H9 (cell line): ENCODE measurements at regions not wholly inside any gene's neighbourhood (a gene's known extent, or its start where the extent isn't known, plus 50 kb on each side); places are given as distances from the start of the nearest gene placed in this dataset.

Experiments used
- DNase-seq: peaks from one replicate; pipeline ENCODE4 v3.0.0-alpha.2; 2017
- H2AFZ ChIP-seq: one replicate; pipeline ENCODE4 v1.6.1; 2013; ENCODE audit warnings: mild to moderate bottlenecking, low read length, control low read depth, moderate library complexity
- H2AK5ac ChIP-seq: 2 replicates; pipeline ENCODE4 v1.6.1; 2013; ENCODE audit warnings: low read length, control low read depth, mixed read lengths; ENCODE audit not compliant: insufficient read length
- H2BK120ac ChIP-seq: one replicate; pipeline ENCODE4 v1.6.1; 2013; ENCODE audit warnings: low read depth, mild to moderate bottlenecking, low read length, control low read depth, inconsistent platforms; ENCODE audit not compliant: poor library complexity, severe bottlenecking
- H2BK12ac ChIP-seq: 2 replicates; pipeline ENCODE4 v1.6.1; 2013; ENCODE audit warnings: low read length, control low read depth, mixed read lengths, low read depth; ENCODE audit not compliant: insufficient read length
- H2BK15ac ChIP-seq: 2 replicates; pipeline ENCODE4 v1.6.1; 2013; ENCODE audit warnings: low read depth, low read length, control low read depth
- H2BK20ac ChIP-seq: one replicate; pipeline ENCODE4 v1.6.1; 2013; ENCODE audit warnings: low read depth, mild to moderate bottlenecking, low read length, control low read depth, inconsistent platforms; ENCODE audit not compliant: poor library complexity, severe bottlenecking
- H2BK5ac ChIP-seq: 2 replicates; pipeline ENCODE4 v1.6.1; 2013; ENCODE audit warnings: low read length, control low read depth, mixed read lengths; ENCODE audit not compliant: insufficient read length
- H3K14ac ChIP-seq: 2 replicates; pipeline ENCODE4 v1.6.1; 2013; ENCODE audit warnings: low read length, control low read depth; ENCODE audit not compliant: insufficient read depth
- H3K18ac ChIP-seq: 2 replicates; pipeline ENCODE4 v1.6.1; 2013; ENCODE audit warnings: low read depth, mild to moderate bottlenecking, mixed read lengths, low read length, control low read depth; ENCODE audit not compliant: insufficient read length
- H3K23ac ChIP-seq: 2 replicates; pipeline ENCODE4 v1.6.1; 2013; ENCODE audit warnings: low read length, control low read depth, mixed read lengths, low read depth; ENCODE audit not compliant: insufficient read length
- H3K23me2 ChIP-seq: 2 replicates; pipeline ENCODE4 v1.6.1; 2013; ENCODE audit warnings: low read depth, mild to moderate bottlenecking, mixed read lengths, low read length, control low read depth; ENCODE audit not compliant: insufficient read length, poor library complexity, severe bottlenecking
- H3K27ac ChIP-seq: 2 replicates; pipeline ENCODE4 v1.5.1; 2013; ENCODE audit warnings: low read length, control low read depth, mixed read lengths, low read depth; ENCODE audit not compliant: insufficient read length
- H3K27me3 ChIP-seq: 2 replicates; pipeline ENCODE4 v1.6.1; 2013; ENCODE audit warnings: low read length, control low read depth, inconsistent platforms; ENCODE audit not compliant: insufficient read depth
- H3K4ac ChIP-seq: 2 replicates; pipeline ENCODE4 v1.6.1; 2013; ENCODE audit warnings: low read depth, mild to moderate bottlenecking, control low read depth, inconsistent platforms, low read length, moderate library complexity
- H3K4me1 ChIP-seq: 2 replicates; pipeline ENCODE4 v1.6.1; 2013; ENCODE audit warnings: low read length, control low read depth, inconsistent platforms; ENCODE audit not compliant: insufficient read depth
- H3K4me2 ChIP-seq: 2 replicates; pipeline ENCODE4 v1.6.1; 2013; ENCODE audit warnings: low read length, control low read depth, mixed read lengths; ENCODE audit not compliant: insufficient read length, insufficient read depth
- H3K56ac ChIP-seq: 2 replicates; pipeline ENCODE4 v1.6.1; 2013; ENCODE audit warnings: low read depth, mild to moderate bottlenecking, mixed read lengths, low read length, control low read depth; ENCODE audit not compliant: insufficient read length
- H3K79me1 ChIP-seq: 2 replicates; pipeline ENCODE4 v1.6.1; 2013; ENCODE audit warnings: low read depth, mild to moderate bottlenecking, moderate library complexity, low read length, control low read depth, inconsistent platforms; ENCODE audit not compliant: insufficient read depth, poor library complexity, severe bottlenecking
- H3K79me2 ChIP-seq: 2 replicates; pipeline ENCODE4 v1.6.1; 2013; ENCODE audit warnings: low read length, control low read depth, inconsistent platforms; ENCODE audit not compliant: insufficient read depth
- H3K9ac ChIP-seq: 2 replicates; pipeline ENCODE4 v1.6.1; 2013; ENCODE audit warnings: low read length, control low read depth, mixed read lengths; ENCODE audit not compliant: insufficient read length; ENCODE audit errors: extremely low read depth
- H3K9me3 ChIP-seq: one replicate; pipeline ENCODE4 v1.6.1; 2013; ENCODE audit warnings: low read depth, low read length, inconsistent platforms; ENCODE audit not compliant: control insufficient read depth
- H3T11ph ChIP-seq: one replicate; pipeline ENCODE4 v1.6.1; 2013; ENCODE audit warnings: mild to moderate bottlenecking, low read length, control low read depth, inconsistent platforms
- H4K20me1 ChIP-seq: one replicate; pipeline ENCODE4 v1.6.1; 2013; ENCODE audit not compliant: control insufficient read depth, insufficient read length, insufficient read depth
- H4K5ac ChIP-seq: 2 replicates; pipeline ENCODE4 v1.6.1; 2013; ENCODE audit warnings: low read depth, mild to moderate bottlenecking, mixed read lengths, low read length, control low read depth; ENCODE audit not compliant: insufficient read length
- H4K8ac ChIP-seq: replicated peaks from 2 replicates; pipeline ENCODE4 v1.6.1; 2013; ENCODE audit warnings: low read length, control low read depth, mixed read lengths, low read depth; ENCODE audit not compliant: insufficient read length
- H4K91ac ChIP-seq: 2 replicates; pipeline ENCODE4 v1.6.1; 2013; ENCODE audit warnings: low read depth, mild to moderate bottlenecking, moderate library complexity, mixed read lengths, low read length, control low read depth; ENCODE audit not compliant: insufficient read length
- H3K27ac Mint-ChIP-seq, 3 experiments: 2 replicates in 2 of 3; 3 replicates in 1 of 3; pipeline ENCODE4 v1.8.0; 2020 to 2021; ENCODE audit warnings: mixed read lengths in 3 of 3, mild to moderate bottlenecking in 1 of 3, moderate library complexity in 1 of 3
- H3K27me3 Mint-ChIP-seq: 2 replicates; pipeline ENCODE4 v1.8.0; 2021; ENCODE audit warnings: low read depth, mild to moderate bottlenecking, moderate library complexity, mixed read lengths
- H3K36me3 Mint-ChIP-seq, 3 experiments: 2 replicates in 2 of 3; 3 replicates in 1 of 3; pipeline ENCODE4 v1.8.0; 2020 to 2021; ENCODE audit warnings: low read depth in 3 of 3, mixed read lengths in 3 of 3; ENCODE audit not compliant: insufficient read depth in 1 of 3
- H3K4me1 Mint-ChIP-seq, 2 experiments: 2 replicates each; pipeline ENCODE4 v1.8.0; 2020; ENCODE audit warnings: mixed read lengths in 2 of 2
- H3K4me3 Mint-ChIP-seq, 2 experiments: 2 replicates in 1 of 2; 3 replicates in 1 of 2; pipeline ENCODE4 v1.8.0; 2020 to 2021; ENCODE audit warnings: mild to moderate bottlenecking in 2 of 2, mixed read lengths in 2 of 2, moderate library complexity in 1 of 2
- H3K9me3 Mint-ChIP-seq, 2 experiments: 2 replicates in 1 of 2; 3 replicates in 1 of 2; pipeline ENCODE4 v1.8.0; 2020; ENCODE audit warnings: mild to moderate bottlenecking in 2 of 2, mixed read lengths in 2 of 2, moderate library complexity in 1 of 2
- WGBS: extraction: QIAGEN DNeasy Blood & Tissue Kit; methylation state at CpG from one replicate; pipeline ENCODE4 v1.1.7; 2013; ENCODE audit warnings: missing lambda C conversion rate, low lambda C conversion rate, mixed read lengths; ENCODE audit not compliant: insufficient read length; ENCODE audit errors: extremely low coverage; 5-methylcytosine and 5-hydroxymethylcytosine counted together
- TF ChIP-seq, protein P1 (sequence below): fragments of 200-600 bp; sonication (generic); conservative IDR thresholded peaks from 3 replicates; pipeline ENCODE4 v1.8.0; 2021; ENCODE audit warnings: antibody characterized with exemption, mild to moderate bottlenecking

DNA sequence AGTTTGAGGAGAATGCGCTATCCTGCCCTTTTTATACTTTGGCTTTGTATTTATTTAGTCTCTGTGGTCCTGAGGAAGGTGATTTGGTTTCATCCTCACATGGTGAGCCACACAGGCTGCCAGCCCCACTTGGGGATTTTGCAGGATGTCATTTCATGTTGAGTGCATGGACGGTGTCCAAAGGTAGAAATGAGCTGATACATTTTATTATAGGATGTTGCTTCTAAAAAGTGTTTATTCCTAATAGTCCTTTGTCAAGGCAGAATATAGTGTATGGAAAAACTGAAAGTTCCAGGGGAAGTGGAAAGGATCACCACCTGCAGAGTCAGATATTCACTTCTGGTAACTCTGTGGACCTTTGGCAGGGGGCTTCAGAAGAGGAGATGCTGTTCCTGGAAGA is 434.6 kb downstream of the CD109 start:
- H2BK20ac ChIP-seq, result no peak overlapping the region
- H3K14ac ChIP-seq, result no peak overlapping the region
- H3K9me3 ChIP-seq, result no peaks in the 10 kb centered on the region
- no peaks in the 10 kb centered on the region for H3K4me1 ChIP-seq
- no peaks in the 10 kb centered on the region for H3K23me2 ChIP-seq
- WGBS, result no CpG with 5 or more reads among the region's 2 CpGs
- Mint-ChIP-seq H3K27ac (no peak overlapping the region), H3K4me3 (no peak overlapping the region), H3K36me3 (no peaks in the 10 kb centered on the region; a peak in 1 of 7 replicates), H3K9me3 (peaks cover 4 to 8% of the 10 kb centered on the region in 2 experiments; a peak in 3 of 5 replicates), H3K4me1 (no peaks in the 10 kb centered on the region), H3K27me3 (peaks cover 2% of the 10 kb centered on the region)
- H2BK15ac ChIP-seq, result no peak overlapping the region
- no peak overlapping the region for H4K5ac ChIP-seq
- H3K56ac ChIP-seq, result no peak overlapping the region
- no peak for DNase-seq
- H2BK12ac ChIP-seq, result no peak overlapping the region
- H3K27ac ChIP-seq, result no peak overlapping the region
- H2AFZ ChIP-seq, result no peak overlapping the region
- H3K9ac ChIP-seq, result no peak overlapping the region
- no peak overlapping the region for H3K23ac ChIP-seq
- TF ChIP-seq, protein P1, sequence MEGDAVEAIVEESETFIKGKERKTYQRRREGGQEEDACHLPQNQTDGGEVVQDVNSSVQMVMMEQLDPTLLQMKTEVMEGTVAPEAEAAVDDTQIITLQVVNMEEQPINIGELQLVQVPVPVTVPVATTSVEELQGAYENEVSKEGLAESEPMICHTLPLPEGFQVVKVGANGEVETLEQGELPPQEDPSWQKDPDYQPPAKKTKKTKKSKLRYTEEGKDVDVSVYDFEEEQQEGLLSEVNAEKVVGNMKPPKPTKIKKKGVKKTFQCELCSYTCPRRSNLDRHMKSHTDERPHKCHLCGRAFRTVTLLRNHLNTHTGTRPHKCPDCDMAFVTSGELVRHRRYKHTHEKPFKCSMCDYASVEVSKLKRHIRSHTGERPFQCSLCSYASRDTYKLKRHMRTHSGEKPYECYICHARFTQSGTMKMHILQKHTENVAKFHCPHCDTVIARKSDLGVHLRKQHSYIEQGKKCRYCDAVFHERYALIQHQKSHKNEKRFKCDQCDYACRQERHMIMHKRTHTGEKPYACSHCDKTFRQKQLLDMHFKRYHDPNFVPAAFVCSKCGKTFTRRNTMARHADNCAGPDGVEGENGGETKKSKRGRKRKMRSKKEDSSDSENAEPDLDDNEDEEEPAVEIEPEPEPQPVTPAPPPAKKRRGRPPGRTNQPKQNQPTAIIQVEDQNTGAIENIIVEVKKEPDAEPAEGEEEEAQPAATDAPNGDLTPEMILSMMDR, result no peak
- H2AK5ac ChIP-seq, result no peak overlapping the region
- H2BK120ac ChIP-seq, result no peak overlapping the region
- H4K20me1 ChIP-seq, result no peaks in the 10 kb centered on the region
- no peaks in the 10 kb centered on the region for H3K79me1 ChIP-seq
- no peaks in the 10 kb centered on the region for H3K79me2 ChIP-seq
- no peaks in the 10 kb centered on the region for H3K27me3 ChIP-seq
- H3K4ac ChIP-seq, result no peak overlapping the region
- H4K8ac ChIP-seq, result no peak overlapping the region
- H3K18ac ChIP-seq, result no peak overlapping the region
- H2BK5ac ChIP-seq, result no peak overlapping the region
- H3T11ph ChIP-seq, result no peak overlapping the region
- no peak overlapping the region for H3K4me2 ChIP-seq
- no peak overlapping the region for H4K91ac ChIP-seq
